ENCODE measurements at regions not wholly inside any gene's neighbourhood (a gene's known extent, or its start where the extent isn't known, plus 50 kb on each side); places are given as distances from the start of the nearest gene placed in this dataset.

DNA sequence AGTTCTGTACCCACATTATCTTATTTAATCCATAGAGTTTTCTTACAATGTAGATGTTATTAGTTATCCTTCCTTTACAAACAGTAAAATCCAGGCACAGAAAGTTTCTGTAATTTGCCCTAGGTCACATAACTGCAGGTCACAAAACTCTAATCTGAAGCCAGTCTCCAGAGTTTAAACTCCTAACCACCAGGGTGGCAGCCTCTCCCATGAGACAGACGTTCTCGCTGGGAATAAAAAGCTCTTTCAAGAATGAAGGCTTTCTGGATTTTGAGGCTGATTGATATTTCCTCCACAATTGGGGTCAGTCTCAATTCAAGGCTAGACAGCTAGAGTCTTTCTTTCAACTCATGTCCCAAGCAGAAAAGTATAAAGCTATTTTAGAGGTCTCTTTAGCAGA is 95.8 kb upstream of the PLEKHG7 start:
- Histone ChIP-seq H3K9me3 (no peaks in the 10 kb centered on the region), H3K4me1 (ENCODE audit: control insufficient read depth in 1 of 2, low read depth in 2 of 2) (peaks cover 11 to 24% of the 10 kb centered on the region in 2 donors), H3K27me3 (replicated peaks; ENCODE audit: insufficient read depth) (no peaks in the 10 kb centered on the region), H3K27ac (no peak overlapping the region), H3K36me3 (no peaks in the 10 kb centered on the region), H3K4me3 (no peak overlapping the region)
- TF ChIP-seq, protein P1, sequence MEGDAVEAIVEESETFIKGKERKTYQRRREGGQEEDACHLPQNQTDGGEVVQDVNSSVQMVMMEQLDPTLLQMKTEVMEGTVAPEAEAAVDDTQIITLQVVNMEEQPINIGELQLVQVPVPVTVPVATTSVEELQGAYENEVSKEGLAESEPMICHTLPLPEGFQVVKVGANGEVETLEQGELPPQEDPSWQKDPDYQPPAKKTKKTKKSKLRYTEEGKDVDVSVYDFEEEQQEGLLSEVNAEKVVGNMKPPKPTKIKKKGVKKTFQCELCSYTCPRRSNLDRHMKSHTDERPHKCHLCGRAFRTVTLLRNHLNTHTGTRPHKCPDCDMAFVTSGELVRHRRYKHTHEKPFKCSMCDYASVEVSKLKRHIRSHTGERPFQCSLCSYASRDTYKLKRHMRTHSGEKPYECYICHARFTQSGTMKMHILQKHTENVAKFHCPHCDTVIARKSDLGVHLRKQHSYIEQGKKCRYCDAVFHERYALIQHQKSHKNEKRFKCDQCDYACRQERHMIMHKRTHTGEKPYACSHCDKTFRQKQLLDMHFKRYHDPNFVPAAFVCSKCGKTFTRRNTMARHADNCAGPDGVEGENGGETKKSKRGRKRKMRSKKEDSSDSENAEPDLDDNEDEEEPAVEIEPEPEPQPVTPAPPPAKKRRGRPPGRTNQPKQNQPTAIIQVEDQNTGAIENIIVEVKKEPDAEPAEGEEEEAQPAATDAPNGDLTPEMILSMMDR (IDR thresholded peaks at IDR 0.05) = no peak
- DNase-seq (ENCODE audit: low spot score) = no peak
- ATAC-seq (ENCODE audit: insufficient number of reproducible peaks, low FRiP score, low read depth) = no peak

DNA sequence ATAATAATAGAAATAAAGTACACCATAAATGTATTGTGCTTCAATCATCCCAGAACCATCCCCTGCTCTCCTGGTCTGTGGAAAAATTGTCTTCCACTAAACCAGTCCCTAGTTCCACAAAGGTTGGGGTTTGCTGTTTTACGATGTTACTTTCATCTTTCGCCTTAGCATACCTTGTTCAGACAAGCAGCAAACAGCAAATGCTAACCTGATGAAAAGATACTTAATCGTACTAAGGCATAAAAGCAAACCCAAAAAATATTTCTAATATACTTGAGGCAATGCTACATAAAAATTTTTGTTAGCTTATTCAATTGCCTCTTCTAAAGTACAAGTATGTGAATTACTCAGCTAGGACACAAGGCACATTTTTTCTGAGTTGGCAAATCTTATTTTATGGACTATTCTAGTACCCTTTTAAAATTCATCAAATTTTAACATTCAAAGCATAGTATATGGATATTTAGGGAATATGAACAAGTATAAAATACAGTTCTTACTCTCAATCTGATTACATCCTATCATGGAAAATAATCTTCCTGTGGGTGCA is 97.1 kb upstream of the PLEKHG7 start:
- TF ChIP-seq, protein P1 (IDR thresholded peaks at IDR 0.05) = no peak
- no peaks in the 10 kb centered on the region for H3K9me3 ChIP-seq
- no peak overlapping the region for H3K27ac ChIP-seq
- DNase-seq (ENCODE audit: low spot score) = no peak
- ATAC-seq (ENCODE audit: insufficient number of reproducible peaks, low FRiP score, low read depth) = no peak
- no peak overlapping the region for H3K4me3 ChIP-seq
- no peaks in the 10 kb centered on the region for H3K27me3 ChIP-seq (replicated peaks; ENCODE audit: insufficient read depth)
- peaks cover 11 to 24% of the 10 kb centered on the region in 2 donors for H3K4me1 ChIP-seq (ENCODE audit: control insufficient read depth in 1 of 2, low read depth in 2 of 2)
- no peaks in the 10 kb centered on the region for H3K36me3 ChIP-seq

DNA sequence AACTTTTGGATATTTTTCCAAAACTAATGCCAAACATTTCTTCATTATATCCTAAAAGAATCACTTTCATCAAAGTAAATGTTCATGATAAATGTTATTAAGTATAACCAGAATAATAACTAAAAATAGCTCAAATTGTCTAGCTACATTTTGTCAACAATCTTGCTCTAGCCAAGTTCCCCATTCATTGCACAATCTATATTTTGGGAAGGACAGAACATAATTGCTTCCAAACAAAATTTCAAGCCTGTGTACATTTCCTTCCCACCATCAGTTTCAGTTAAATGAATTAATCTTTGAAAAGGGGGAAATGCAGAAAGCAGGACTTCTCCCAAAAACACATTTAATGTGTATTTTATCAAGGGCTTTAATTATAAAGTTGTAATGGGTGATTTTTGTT is 98.0 kb upstream of the PLEKHG7 start:
- no peak overlapping the region for H3K27ac ChIP-seq
- TF ChIP-seq, protein P1 (IDR thresholded peaks at IDR 0.05) = no peak
- no peak for DNase-seq (ENCODE audit: low spot score)
- ATAC-seq (ENCODE audit: insufficient number of reproducible peaks, low FRiP score, low read depth) = no peak
- no peak overlapping the region for H3K4me3 ChIP-seq
- peaks cover 4% of the 10 kb centered on the region for H3K9me3 ChIP-seq
- H3K27me3 ChIP-seq (replicated peaks; ENCODE audit: insufficient read depth) = no peaks in the 10 kb centered on the region
- H3K36me3 ChIP-seq = no peaks in the 10 kb centered on the region
- peaks cover 11 to 24% of the 10 kb centered on the region in 2 donors for H3K4me1 ChIP-seq (ENCODE audit: control insufficient read depth in 1 of 2, low read depth in 2 of 2)

DNA sequence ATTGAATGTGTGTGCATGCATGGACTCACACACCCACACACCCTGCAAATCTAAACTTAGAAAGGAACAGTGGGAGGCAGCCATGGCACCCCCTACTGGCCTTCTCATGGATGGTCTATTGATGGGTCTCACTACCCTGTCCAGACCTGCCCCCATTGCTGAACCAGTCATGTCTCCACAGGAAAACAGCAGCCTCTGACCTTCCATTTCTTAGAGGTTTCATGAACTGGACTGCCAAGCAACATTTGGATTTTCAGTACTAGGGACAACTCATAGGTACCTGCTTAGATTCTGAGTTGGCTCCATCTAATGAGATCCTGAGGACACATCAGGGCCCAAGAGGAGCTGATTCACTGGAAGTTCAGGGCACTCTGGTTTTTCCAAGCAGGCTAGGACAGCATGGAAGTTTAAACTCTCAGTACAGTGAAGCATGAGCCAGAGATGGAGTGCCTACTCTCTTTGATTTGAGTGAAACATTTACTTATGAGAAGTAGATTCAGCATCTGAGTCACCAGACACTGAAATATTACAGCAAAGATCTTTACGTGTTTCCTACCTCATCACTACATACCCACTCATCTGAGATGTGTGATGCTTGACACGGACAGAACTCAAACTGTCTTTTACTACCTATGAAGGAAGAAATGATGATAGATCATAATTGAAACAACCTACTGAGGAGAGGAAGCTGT is 98.9 kb upstream of the PLEKHG7 start:
- no peaks in the 10 kb centered on the region for H3K36me3 ChIP-seq
- no peak for ATAC-seq (ENCODE audit: insufficient number of reproducible peaks, low FRiP score, low read depth)
- H3K27me3 ChIP-seq (replicated peaks; ENCODE audit: insufficient read depth) = no peaks in the 10 kb centered on the region
- no peak overlapping the region for H3K27ac ChIP-seq
- TF ChIP-seq, protein P1 (IDR thresholded peaks at IDR 0.05) = no peak
- H3K4me3 ChIP-seq = no peak overlapping the region
- H3K9me3 ChIP-seq = peaks cover 8% of the 10 kb centered on the region
- peaks cover 11 to 24% of the 10 kb centered on the region in 2 donors for H3K4me1 ChIP-seq (ENCODE audit: control insufficient read depth in 1 of 2, low read depth in 2 of 2)
- DNase-seq (ENCODE audit: low spot score) = no peak

DNA sequence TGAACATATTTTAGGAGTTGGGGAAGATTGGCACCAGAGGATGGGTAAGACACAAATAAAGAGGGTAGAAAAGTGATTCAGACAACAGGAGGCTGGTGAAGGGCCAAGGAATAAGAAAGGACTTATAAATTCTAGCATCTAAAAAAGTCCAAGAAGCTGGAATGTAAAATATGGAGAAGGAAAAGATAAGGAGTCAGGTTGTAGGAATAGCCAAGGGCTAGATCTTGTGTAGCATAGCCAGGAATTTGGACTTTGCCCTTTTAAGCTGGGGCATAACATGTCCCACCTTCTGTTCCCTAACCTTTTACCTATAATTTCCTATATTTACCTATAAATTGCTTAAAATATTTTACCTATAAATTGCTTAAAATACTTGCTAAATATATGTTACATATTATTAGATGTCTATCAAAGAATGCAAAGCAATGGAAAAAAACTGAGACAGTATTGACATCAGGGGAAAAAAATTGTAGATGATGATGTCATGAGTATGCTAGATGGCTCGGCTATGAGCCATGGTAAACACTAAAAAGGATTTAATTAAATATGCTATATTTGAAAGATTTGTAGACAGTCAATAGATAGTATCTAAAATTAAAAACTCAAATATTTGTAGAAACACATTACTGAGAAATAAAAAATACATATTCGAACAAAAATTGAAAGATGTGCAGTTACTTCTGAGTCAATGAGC is 99.7 kb upstream of the PLEKHG7 start:
- TF ChIP-seq, protein P1 (IDR thresholded peaks at IDR 0.05) = no peak
- DNase-seq (ENCODE audit: low spot score) = no peak
- peaks cover 11 to 24% of the 10 kb centered on the region in 2 donors for H3K4me1 ChIP-seq (ENCODE audit: control insufficient read depth in 1 of 2, low read depth in 2 of 2)
- H3K36me3 ChIP-seq = no peaks in the 10 kb centered on the region
- H3K27ac ChIP-seq = no peak overlapping the region
- ATAC-seq (ENCODE audit: insufficient number of reproducible peaks, low FRiP score, low read depth) = no peak
- no peak overlapping the region for H3K4me3 ChIP-seq
- peaks cover 8% of the 10 kb centered on the region for H3K9me3 ChIP-seq
- H3K27me3 ChIP-seq (replicated peaks; ENCODE audit: insufficient read depth) = no peaks in the 10 kb centered on the region
